GM19467 (cell line): ENCODE measurements at regions not wholly inside any gene's neighbourhood (a gene's known extent, or its start where the extent isn't known, plus 50 kb on each side); places are given as distances from the start of the nearest gene placed in this dataset.

ENCODE experiments used
- ATAC-seq: cut with Tn5 transposase; IDR thresholded peaks from one replicate; pipeline ENCODE4 v1.9.1; 2021; ENCODE audit warnings: mild to moderate bottlenecking, moderate library complexity; ENCODE audit not compliant: unreplicated experiment

DNA sequence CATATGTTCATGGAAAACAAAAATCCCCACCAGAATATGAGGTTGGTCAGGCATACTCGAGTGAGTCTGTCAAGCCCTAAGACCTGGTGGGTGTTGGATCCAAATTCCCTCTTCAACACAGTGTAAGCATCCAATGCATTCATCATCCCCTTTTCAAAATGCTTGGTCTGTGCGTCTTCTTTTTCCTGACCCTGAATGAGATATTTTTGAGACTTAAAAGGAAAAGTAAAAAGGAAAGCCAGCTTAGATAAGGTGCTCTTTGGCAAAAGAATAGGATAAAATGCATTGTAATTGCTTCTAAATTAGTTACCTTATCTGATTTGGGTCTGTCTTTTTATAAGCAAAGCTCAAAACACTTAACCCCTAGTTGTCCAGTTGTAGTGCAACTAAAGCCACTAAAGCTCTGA lies 331.5 kb downstream of the PTEN start:
- no peak for ATAC-seq

DNA sequence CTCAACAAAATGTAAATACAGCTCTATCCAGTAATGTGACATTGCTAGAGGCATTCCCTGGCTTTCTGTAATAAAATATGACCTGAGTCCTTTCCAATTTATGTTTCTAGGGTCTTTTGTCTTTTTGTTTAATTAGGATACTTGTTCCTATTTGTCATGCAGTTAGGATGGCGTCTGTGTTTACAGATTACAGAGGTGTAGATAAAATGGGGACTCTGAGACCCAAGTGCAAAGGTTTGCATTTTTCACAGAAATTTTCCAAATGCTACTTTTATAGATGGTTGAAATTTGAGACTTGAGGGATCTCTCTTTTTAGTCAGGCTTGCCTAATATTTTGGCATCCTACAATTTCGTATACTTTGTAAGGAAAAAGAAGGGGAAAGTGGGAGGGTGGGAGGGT lies 332.4 kb downstream of the PTEN start:
- ATAC-seq: no peak

DNA sequence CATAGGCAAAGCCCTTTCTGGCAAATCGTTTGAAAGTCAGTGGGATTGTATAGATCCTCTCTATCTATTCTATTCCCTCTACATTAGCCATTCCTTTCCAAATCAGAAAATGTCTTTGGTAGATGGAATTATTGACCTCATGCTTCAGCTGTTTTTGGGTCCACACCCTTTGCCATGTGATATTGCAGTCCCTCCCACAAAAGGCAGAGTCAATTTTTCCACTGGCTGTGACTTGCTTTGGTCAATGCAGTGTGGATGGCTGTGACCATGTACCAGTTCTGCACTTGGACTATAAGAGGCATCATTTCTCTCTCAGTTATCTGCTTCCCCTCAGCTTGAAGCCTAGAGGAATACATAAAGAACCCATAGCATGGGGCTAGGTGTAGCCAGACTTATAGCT lies 332.9 kb downstream of the PTEN start:
- no peak for ATAC-seq

DNA sequence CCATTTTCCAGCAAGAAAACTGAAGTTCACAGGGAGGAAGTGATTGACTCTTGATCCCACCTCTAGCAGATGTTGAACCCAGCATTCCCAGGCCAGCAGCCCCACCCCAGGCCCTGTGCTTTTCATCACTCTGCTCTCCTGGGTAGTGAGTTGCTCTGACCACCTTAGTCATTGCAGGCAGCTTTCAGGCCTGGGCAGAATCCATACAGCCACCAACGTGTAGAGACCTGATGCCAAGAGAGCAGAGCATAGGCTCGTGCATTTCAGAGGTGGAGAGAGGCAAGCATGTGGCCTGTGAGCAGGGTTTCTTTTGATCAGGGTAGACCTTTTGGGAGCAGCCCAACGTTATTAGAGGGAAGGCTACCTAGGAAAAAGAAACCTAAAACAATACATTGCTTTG lies 334.6 kb downstream of the PTEN start:
- no peak for ATAC-seq

DNA sequence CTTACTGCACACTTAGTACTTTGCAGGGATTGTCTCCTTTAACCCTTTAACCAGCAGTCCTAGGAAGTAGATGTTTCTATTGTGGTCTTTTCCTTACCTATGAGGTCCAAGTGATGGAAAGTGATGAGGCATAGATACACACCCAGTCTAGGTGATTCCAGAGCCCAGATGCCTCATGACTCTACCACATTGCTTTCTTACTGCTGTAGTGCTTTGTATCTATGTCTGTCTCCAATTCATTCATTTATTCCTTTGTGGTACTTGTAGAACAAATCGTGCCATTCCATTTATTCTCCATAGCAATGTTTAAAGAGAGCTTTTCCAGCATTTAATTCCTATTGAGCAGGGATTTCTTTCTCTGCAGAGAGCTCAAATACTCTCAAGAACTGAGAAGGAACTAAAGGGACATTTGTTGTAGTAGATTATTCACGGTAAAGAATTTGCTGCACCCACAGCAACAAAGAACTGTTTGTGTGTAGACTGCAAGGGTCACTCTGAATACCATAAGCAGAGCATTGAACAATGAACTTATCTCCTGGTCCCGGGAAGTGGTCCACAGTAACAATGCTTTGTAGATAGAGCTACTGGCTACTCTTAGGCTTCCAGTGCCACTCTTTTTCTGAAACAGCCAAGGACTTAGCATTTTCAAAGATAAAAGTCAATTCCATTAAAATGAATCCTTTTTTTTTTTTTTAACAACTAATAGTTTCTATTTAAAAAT lies 337.0 kb downstream of the PTEN start:
- ATAC-seq: no peak

GRCh38 chr10:88205842-88206446 lies 342.5 kb downstream of the PTEN start:
- no peak for ATAC-seq

DNA sequence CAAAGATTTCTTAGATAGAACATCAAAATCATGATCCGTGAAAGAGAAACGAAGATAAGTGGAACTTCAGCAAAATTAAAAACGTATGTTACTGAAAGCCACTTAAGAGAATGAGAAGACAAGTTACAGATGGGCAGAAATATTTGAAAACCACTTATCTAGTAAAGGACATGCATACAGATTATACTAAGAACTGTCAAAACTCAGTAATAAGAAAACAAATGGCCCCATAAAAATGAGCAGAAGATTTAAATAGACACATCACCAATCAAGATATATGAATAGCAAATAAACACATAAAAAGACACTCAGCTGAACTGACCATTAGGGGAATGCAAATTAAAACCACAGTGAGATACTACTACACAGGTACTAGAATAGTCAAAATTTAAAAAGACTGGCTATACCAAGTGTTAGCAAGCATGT lies 343.7 kb downstream of the PTEN start:
- no peak for ATAC-seq

- ATAC-seq: no peak
Measured at GRCh38 chr10:88209231-88209630, 345.8 kb downstream of the PTEN start.

DNA sequence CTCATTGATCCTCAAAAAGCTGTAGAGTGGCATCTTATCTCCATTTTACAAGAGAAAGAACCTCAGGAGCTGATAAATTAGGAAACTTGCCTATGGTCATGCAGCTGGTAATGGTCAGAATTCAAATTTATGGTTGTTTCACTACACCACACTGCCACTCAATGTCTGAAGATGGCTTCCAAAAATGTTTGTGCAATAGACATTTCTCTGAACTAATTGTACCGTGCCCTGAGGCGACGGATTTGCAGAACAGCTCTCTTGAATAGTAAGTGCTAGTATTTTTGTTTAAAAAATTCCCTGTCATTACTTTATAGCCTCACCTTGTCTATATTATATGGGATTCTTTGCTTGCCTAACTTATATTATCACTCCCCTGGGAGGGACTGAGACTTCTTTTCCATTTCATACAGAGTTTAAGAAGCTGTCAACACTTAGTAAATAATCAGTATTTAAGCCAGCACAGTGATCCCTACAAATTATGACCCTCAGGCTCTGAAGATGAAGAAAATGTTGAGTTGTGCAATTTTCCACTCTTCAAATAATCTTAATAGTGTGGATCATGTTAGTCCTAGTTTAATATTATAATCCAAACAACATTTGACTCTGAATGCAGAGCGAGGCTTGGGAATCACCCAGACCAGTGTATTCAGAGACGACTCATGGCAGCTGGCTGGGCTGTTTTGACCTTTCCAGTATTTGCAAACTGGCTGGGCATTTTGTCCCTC lies 346.6 kb downstream of the PTEN start:
- ATAC-seq: no peak

DNA sequence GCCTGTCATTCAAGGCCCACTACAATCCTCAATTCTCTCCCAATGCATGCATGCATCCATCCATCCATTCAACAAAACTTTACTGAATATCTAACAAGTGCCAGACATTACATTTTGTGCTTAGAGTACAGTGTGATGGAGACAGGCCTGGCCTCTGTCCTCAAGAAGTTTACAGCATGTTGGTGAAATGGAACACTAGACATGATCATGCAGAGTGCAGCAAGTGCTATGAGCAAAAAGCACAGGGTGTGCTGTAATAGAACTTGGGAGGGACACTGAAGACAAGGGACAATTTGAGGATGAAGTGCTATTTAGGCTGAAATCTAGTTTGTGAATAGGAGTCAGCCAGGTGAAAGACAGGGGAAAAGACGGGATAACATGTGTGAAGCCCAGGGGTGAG lies 347.8 kb downstream of the PTEN start:
- ATAC-seq: no peak

- ATAC-seq: no peak
Measured at GRCh38 chr10:88212069-88212468, 348.6 kb downstream of the PTEN start.

DNA sequence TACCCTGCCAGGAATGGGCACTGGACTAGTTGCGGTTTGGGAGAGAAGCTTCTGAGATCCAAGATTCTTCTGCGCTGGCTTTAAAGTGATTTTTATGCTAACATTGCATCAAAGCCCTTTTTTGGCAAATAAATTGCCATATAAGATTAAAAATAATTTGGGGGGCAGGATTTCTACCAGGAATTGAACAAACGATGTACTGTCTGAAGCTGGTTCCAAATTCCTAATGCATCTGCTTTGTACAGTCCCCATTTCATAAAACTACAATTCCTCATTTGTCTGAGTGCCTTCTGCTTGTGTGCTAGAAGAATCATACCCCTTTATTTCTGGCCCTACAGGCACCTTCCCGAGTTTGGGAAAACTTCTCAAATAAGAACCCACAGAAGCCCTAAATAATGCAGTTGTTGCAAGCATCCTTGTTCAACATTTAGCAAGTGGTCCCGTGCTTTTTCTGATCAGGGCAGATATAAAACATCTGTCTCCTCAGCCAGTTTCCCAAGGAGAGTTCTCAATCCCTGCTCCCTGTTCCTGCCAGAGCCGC lies 349.7 kb downstream of the PTEN start:
- no peak for ATAC-seq

DNA sequence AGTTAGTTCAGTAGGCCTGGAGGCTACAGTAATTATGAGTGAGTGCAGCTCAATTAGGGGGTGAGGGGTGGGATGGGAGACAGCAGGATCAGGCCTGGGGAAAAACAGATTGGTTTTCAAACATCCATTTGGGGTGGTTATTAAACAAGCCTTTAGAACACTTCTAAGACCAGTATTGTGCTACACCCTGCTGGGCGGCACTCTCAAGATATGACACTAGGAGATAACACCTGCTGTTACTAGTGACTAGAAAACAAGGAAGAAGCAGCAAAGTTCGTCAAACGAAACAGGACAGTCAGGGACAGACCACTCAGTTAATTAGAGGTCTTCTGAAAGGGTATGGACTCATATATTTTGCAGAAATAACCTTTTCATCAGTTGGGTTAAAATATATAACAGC lies 353.6 kb downstream of the PTEN start:
- no peak for ATAC-seq

GRCh38 chr10:88218362-88218761 lies 354.9 kb downstream of the PTEN start:
- ATAC-seq: no peak

GRCh38 chr10:88219753-88220152 lies 356.3 kb downstream of the PTEN start:
- ATAC-seq: no peak

GRCh38 chr10:88221010-88221973 lies 357.9 kb downstream of the PTEN start:
- ATAC-seq: no peak

- ATAC-seq: no peak
Measured at GRCh38 chr10:88222881-88223280, 359.5 kb downstream of the PTEN start.
